ENCODE measurements at regions not wholly inside any gene's neighbourhood (a gene's known extent, or its start where the extent isn't known, plus 50 kb on each side); places are given as distances from the start of the nearest gene placed in this dataset.

DNA sequence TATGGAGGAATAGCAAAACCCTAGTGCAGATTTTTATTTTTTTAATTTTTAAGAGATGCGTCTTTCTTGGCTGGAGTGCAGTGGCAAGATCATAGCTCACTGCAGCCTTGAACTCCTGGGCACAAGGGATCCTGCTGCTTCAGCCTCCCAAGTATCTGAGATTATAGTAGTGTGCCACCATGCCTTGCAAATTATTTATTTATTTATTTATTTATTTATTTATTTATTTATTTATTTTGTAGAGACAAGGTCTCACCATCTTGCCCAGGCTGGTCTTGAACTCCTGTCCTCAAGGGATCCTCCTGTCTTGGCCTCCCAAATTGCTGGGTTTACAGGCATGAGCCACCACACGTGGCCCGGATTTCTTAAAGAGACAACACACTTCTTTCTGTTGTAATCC, 1158.8 kb downstream of the AACS start:
- Mint-ChIP-seq H3K27ac (no peak overlapping the region), H3K27me3 (ENCODE audit: low read depth in 2 of 2) (no peaks in the 10 kb centered on the region), H3K9me3 (peaks cover 6 to 9% of the 10 kb centered on the region in 2 donors), H3K4me3 (no peak overlapping the region), H3K4me1 (no peaks in the 10 kb centered on the region), H3K36me3 (no peaks in the 10 kb centered on the region)
- WGBS (ENCODE audit: insufficient coverage) = 94% methylated on average over 3 of the region's 3 CpGs
- Histone ChIP-seq H3K4me1 (ENCODE audit: control insufficient read depth, insufficient read depth, low read length) (no peaks in the 10 kb centered on the region), H3K27me3 (ENCODE audit: control insufficient read depth, insufficient read depth, low read length) (no peaks in the 10 kb centered on the region), H3K4me3 (ENCODE audit: low read length) (no peak overlapping the region), H3K27ac (ENCODE audit: low read length) (no peak overlapping the region), H3K9me3 (ENCODE audit: control insufficient read depth, insufficient read depth, low read length) (no peaks in the 10 kb centered on the region), H3K36me3 (ENCODE audit: control insufficient read depth, insufficient read depth, low read length) (no peaks in the 10 kb centered on the region)
- DNase-seq (no peak), ATAC-seq (no peak)
- TF ChIP-seq, protein P1, sequence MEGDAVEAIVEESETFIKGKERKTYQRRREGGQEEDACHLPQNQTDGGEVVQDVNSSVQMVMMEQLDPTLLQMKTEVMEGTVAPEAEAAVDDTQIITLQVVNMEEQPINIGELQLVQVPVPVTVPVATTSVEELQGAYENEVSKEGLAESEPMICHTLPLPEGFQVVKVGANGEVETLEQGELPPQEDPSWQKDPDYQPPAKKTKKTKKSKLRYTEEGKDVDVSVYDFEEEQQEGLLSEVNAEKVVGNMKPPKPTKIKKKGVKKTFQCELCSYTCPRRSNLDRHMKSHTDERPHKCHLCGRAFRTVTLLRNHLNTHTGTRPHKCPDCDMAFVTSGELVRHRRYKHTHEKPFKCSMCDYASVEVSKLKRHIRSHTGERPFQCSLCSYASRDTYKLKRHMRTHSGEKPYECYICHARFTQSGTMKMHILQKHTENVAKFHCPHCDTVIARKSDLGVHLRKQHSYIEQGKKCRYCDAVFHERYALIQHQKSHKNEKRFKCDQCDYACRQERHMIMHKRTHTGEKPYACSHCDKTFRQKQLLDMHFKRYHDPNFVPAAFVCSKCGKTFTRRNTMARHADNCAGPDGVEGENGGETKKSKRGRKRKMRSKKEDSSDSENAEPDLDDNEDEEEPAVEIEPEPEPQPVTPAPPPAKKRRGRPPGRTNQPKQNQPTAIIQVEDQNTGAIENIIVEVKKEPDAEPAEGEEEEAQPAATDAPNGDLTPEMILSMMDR (IDR thresholded peaks at IDR 0.05) = no peak
- intact Hi-C loops (cut with micrococcal nuclease) = no loop called here

DNA sequence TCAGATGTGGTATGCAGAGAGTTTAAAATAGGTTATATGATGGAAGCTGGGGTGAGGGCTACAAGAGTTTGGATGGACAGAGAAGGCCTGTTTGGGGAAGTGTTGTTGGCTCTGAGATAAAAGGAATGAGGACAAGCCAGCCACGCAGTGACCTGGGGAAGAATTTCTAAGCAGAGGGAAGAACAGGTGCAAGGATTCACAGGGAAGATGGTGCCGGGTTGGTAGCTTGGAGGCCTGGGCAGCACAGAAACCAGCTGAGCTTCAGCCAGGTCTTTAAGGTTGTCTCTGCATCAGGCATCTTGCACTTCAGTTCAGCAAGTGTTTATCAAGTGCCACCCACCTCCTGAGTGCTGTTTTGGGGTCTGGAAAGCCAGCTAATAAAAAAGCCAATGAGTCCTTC, 1163.7 kb downstream of the AACS start:
- H3K9me3 ChIP-seq (ENCODE audit: control insufficient read depth, insufficient read depth, low read length) = no peaks in the 10 kb centered on the region
- TF ChIP-seq, protein P1 (IDR thresholded peaks at IDR 0.05) = no peak
- Mint-ChIP-seq H3K27me3 (ENCODE audit: low read depth in 2 of 2) (no peaks in the 10 kb centered on the region), H3K27ac (no peak overlapping the region), H3K4me3 (no peak overlapping the region), H3K36me3 (no peaks in the 10 kb centered on the region), H3K4me1 (no peaks in the 10 kb centered on the region), H3K9me3 (peaks cover 10 to 11% of the 10 kb centered on the region in 2 donors)
- H3K4me1 ChIP-seq (ENCODE audit: control insufficient read depth, insufficient read depth, low read length) = no peaks in the 10 kb centered on the region
- H3K27me3 ChIP-seq (ENCODE audit: control insufficient read depth, insufficient read depth, low read length) = no peaks in the 10 kb centered on the region
- H3K27ac ChIP-seq (ENCODE audit: low read length) = no peak overlapping the region
- intact Hi-C loops (cut with micrococcal nuclease) = no loop called here
- DNase-seq = no peak
- 70% methylated on average over 2 of the region's 2 CpGs for WGBS (ENCODE audit: insufficient coverage)
- H3K4me3 ChIP-seq (ENCODE audit: low read length) = no peak overlapping the region
- H3K36me3 ChIP-seq (ENCODE audit: control insufficient read depth, insufficient read depth, low read length) = no peaks in the 10 kb centered on the region
- ATAC-seq = no peak

DNA sequence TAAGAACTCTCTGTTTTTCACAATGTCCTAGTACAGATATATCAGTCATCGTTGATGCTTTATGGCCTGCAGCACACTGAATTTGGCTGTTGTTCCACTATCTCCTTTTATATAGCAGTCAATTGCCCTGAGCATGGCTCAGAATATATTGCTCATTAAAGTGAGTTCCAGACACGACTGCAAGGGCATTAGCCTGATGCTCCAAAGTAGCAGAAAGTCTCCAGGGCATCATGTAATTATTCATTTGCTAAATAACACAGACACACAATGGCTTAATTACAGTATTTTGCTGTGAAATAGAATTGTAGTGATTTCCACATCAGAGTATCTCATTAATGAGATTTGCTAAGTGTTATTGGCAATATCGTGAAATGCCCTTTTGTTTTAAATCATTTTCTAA, 1167.5 kb downstream of the AACS start:
- Histone ChIP-seq H3K36me3 (ENCODE audit: control insufficient read depth, insufficient read depth, low read length) (no peaks in the 10 kb centered on the region), H3K9me3 (ENCODE audit: control insufficient read depth, insufficient read depth, low read length) (no peaks in the 10 kb centered on the region), H3K27ac (ENCODE audit: low read length) (no peak overlapping the region), H3K4me1 (ENCODE audit: control insufficient read depth, insufficient read depth, low read length) (no peaks in the 10 kb centered on the region), H3K27me3 (ENCODE audit: control insufficient read depth, insufficient read depth, low read length) (no peaks in the 10 kb centered on the region), H3K4me3 (ENCODE audit: low read length) (no peak overlapping the region)
- Mint-ChIP-seq H3K27ac (no peak overlapping the region), H3K36me3 (no peaks in the 10 kb centered on the region), H3K27me3 (ENCODE audit: low read depth in 2 of 2) (no peaks in the 10 kb centered on the region), H3K4me1 (no peaks in the 10 kb centered on the region), H3K9me3 (peaks cover 6 to 11% of the 10 kb centered on the region in 2 donors), H3K4me3 (no peak overlapping the region)
- ATAC-seq = no peak
- TF ChIP-seq, protein P1 (IDR thresholded peaks at IDR 0.05) = no peak
- intact Hi-C loops (cut with micrococcal nuclease) = no loop called here
- DNase-seq = no peak
- 75% methylated on average over 3 of the region's 3 CpGs for WGBS (ENCODE audit: insufficient coverage)

DNA sequence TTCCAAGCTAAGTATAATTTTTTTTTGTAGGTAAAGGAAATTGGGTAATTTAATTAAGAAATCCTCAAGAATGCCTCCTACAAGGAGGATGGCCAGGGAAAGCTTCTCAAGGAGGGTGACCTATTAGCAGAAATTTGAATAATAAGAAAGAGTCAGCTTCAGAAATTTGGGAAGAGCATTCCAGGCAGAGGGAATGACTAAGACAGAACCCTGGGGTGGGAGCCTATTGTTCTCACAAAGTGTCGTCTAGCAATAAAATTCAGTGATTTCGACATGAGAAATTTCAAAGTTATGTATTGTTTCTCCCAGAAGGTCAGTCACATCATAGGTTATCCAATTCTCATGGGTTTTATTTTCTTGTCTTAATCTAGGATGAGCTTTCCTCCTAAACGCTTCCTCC, 1168.4 kb downstream of the AACS start:
- Mint-ChIP-seq H3K27ac (no peak overlapping the region), H3K27me3 (ENCODE audit: low read depth in 2 of 2) (no peaks in the 10 kb centered on the region), H3K4me1 (no peaks in the 10 kb centered on the region), H3K9me3 (peaks cover 7 to 11% of the 10 kb centered on the region in 2 donors), H3K36me3 (no peaks in the 10 kb centered on the region), H3K4me3 (no peak overlapping the region)
- 71% methylated on average over 3 of the region's 3 CpGs for WGBS (ENCODE audit: insufficient coverage)
- ATAC-seq = no peak
- TF ChIP-seq, protein P1 (IDR thresholded peaks at IDR 0.05) = no peak
- Histone ChIP-seq H3K4me3 (ENCODE audit: low read length) (no peak overlapping the region), H3K36me3 (ENCODE audit: control insufficient read depth, insufficient read depth, low read length) (no peaks in the 10 kb centered on the region), H3K27me3 (ENCODE audit: control insufficient read depth, insufficient read depth, low read length) (no peaks in the 10 kb centered on the region), H3K27ac (ENCODE audit: low read length) (no peak overlapping the region), H3K4me1 (ENCODE audit: control insufficient read depth, insufficient read depth, low read length) (no peaks in the 10 kb centered on the region), H3K9me3 (ENCODE audit: control insufficient read depth, insufficient read depth, low read length) (no peaks in the 10 kb centered on the region)
- DNase-seq = no peak
- intact Hi-C loops (cut with micrococcal nuclease) = no loop called here

All from natural killer cell (primary cell).